OCI-LY1 (cell line): ENCODE measurements at regions not wholly inside any gene's neighbourhood (a gene's known extent, or its start where the extent isn't known, plus 50 kb on each side); places are given as distances from the start of the nearest gene placed in this dataset.

Source experiments
- H2AFZ ChIP-seq: fragments of 200-600 bp; sonication (generic), shearing (Covaris generic); 2 replicates; pipeline ENCODE4 v1.6.0; 2014; ENCODE audit warnings: antibody characterized with exemption, mild to moderate bottlenecking, low read length
- H3F3A ChIP-seq: fragments of 200-600 bp; sonication (generic), shearing (Covaris generic); 2 replicates; pipeline ENCODE4 v1.6.0; 2014; ENCODE audit warnings: mild to moderate bottlenecking, antibody characterized with exemption, low read length, moderate library complexity; ENCODE audit not compliant: insufficient read depth
- H3K27ac ChIP-seq: fragments of 200-600 bp; sonication (generic); 2 replicates; pipeline ENCODE4 v1.5.1; 2014; ENCODE audit warnings: low read length, mixed run types, mild to moderate bottlenecking, low read depth; ENCODE audit not compliant: poor library complexity, severe bottlenecking
- H3K27me3 ChIP-seq: fragments of 200-600 bp; sonication (generic); 2 replicates; pipeline ENCODE4 v1.6.0; 2014; ENCODE audit warnings: antibody characterized with exemption, mild to moderate bottlenecking, low read length, moderate library complexity; ENCODE audit not compliant: insufficient read depth
- H3K36me3 ChIP-seq: fragments of 200-600 bp; sonication (generic); 2 replicates; pipeline ENCODE4 v1.6.1; 2014; ENCODE audit warnings: mild to moderate bottlenecking, antibody characterized with exemption, low read length, moderate library complexity, mixed read lengths; ENCODE audit not compliant: insufficient read depth
- H3K4me1 ChIP-seq: fragments of 200-600 bp; sonication (generic); 2 replicates; pipeline ENCODE4 v1.5.1; 2014; ENCODE audit warnings: mild to moderate bottlenecking, low read length, moderate library complexity; ENCODE audit not compliant: insufficient read depth, severe bottlenecking
- H3K4me2 ChIP-seq: fragments of 200-600 bp; sonication (generic), shearing (Covaris generic); 2 replicates; pipeline ENCODE4 v1.6.1; 2014; ENCODE audit warnings: low read length
- H3K4me3 ChIP-seq: fragments of 200-600 bp; sonication (generic); 2 replicates; pipeline ENCODE4 v1.5.1; 2014; ENCODE audit warnings: low read length, low read depth, mild to moderate bottlenecking, mixed read lengths; ENCODE audit not compliant: poor library complexity, severe bottlenecking
- H3K79me2 ChIP-seq: fragments of 200-600 bp; shearing (Covaris generic); 2 replicates; pipeline ENCODE4 v1.6.1; 2016; ENCODE audit warnings: mixed run types, low read length, mixed read lengths; ENCODE audit not compliant: insufficient read depth
- H3K9ac ChIP-seq: fragments of 200-600 bp; sonication (generic), shearing (Covaris generic); 2 replicates; pipeline ENCODE4 v1.6.1; 2014; ENCODE audit warnings: mild to moderate bottlenecking, low read length, mixed read lengths
- H3K9me2 ChIP-seq: fragments of 200-600 bp; sonication (generic), shearing (Covaris generic); 2 replicates; pipeline ENCODE4 v1.6.1; 2014; ENCODE audit warnings: low read depth, mild to moderate bottlenecking, low read length, mixed read lengths
- H3K9me3 ChIP-seq: fragments of 200-600 bp; shearing (Covaris generic); 2 replicates; pipeline ENCODE4 v1.6.1; 2014; ENCODE audit warnings: low read length, mixed read lengths
- H4K20me1 ChIP-seq: fragments of 200-600 bp; sonication (generic), shearing (Covaris generic); 2 replicates; pipeline ENCODE4 v1.6.0; 2016; ENCODE audit warnings: mild to moderate bottlenecking, low read length; ENCODE audit not compliant: insufficient read depth
- CTCF ChIP-seq: fragments of 200-600 bp; sonication (generic), shearing (Covaris generic); IDR thresholded peaks from 2 replicates; pipeline ENCODE4 v1.5.1; 2017; ENCODE audit warnings: mild to moderate bottlenecking, antibody characterized with exemption, low read length, moderate library complexity, mixed read lengths
- EZH2 ChIP-seq: fragments of 200-600 bp; sonication (generic), shearing (Covaris generic); IDR thresholded peaks from 2 replicates; pipeline ENCODE4 v1.8.0; 2017; ENCODE audit warnings: borderline replicate concordance, mixed run types, mild to moderate bottlenecking, antibody characterized with exemption, low read length, moderate library complexity, mixed read lengths

- Histone ChIP-seq H3K4me1 (no peaks in the 10 kb centered on the region), H3K4me3 (no peak overlapping the region), H3K36me3 (no peaks in the 10 kb centered on the region), H3K4me2 (no peak overlapping the region), H3F3A (no peaks in the 10 kb centered on the region), H3K9ac (no peak overlapping the region), H3K79me2 (no peaks in the 10 kb centered on the region), H3K27me3 (no peaks in the 10 kb centered on the region), H4K20me1 (no peaks in the 10 kb centered on the region), H3K27ac (no peak overlapping the region), H3K9me2 (no peaks in the 10 kb centered on the region), H2AFZ (no peak overlapping the region), H3K9me3 (no peaks in the 10 kb centered on the region)
- no peak for TF ChIP-seq EZH2
- no peak for TF ChIP-seq CTCF
Measured at GRCh38 chr18:10201659-10202058, 252.8 kb upstream of the APCDD1 start.

GRCh38 chr18:10202845-10203321 is 251.6 kb upstream of the APCDD1 start:
- H3K9me2 ChIP-seq = no peaks in the 10 kb centered on the region
- H3K4me2 ChIP-seq = no peak overlapping the region
- no peak overlapping the region for H3K9ac ChIP-seq
- no peaks in the 10 kb centered on the region for H3K79me2 ChIP-seq
- H3K4me3 ChIP-seq = no peak overlapping the region
- H4K20me1 ChIP-seq = no peaks in the 10 kb centered on the region
- no peaks in the 10 kb centered on the region for H3K9me3 ChIP-seq
- H3F3A ChIP-seq = no peaks in the 10 kb centered on the region
- no peaks in the 10 kb centered on the region for H3K27me3 ChIP-seq
- TF ChIP-seq CTCF (no peak), EZH2 (no peak)
- no peak overlapping the region for H3K27ac ChIP-seq
- H2AFZ ChIP-seq = no peak overlapping the region
- no peaks in the 10 kb centered on the region for H3K36me3 ChIP-seq
- no peaks in the 10 kb centered on the region for H3K4me1 ChIP-seq

- Histone ChIP-seq H3K79me2 (no peaks in the 10 kb centered on the region), H2AFZ (no peak overlapping the region), H3K9me2 (no peaks in the 10 kb centered on the region), H3K4me2 (no peak overlapping the region), H3K4me3 (no peak overlapping the region), H3K27me3 (no peaks in the 10 kb centered on the region), H3K27ac (no peak overlapping the region), H4K20me1 (no peaks in the 10 kb centered on the region), H3K4me1 (no peaks in the 10 kb centered on the region), H3K9ac (no peak overlapping the region), H3K36me3 (no peaks in the 10 kb centered on the region), H3K9me3 (no peaks in the 10 kb centered on the region), H3F3A (no peaks in the 10 kb centered on the region)
- no peak for TF ChIP-seq CTCF
- no peak for TF ChIP-seq EZH2
Measured at GRCh38 chr18:10205151-10205550, 249.3 kb upstream of the APCDD1 start.
